Neural cell (in vitro differentiated cells): ENCODE measurements at regions not wholly inside any gene's neighbourhood (a gene's known extent, or its start where the extent isn't known, plus 50 kb on each side); places are given as distances from the start of the nearest gene placed in this dataset.

Experiments used
- H2AFZ ChIP-seq: fragments of 200-600, 300-800 bp; sonication (generic), shearing (Covaris generic); 2 replicates; pipeline ENCODE4 v1.6.0; 2014; ENCODE audit warnings: low read depth, mild to moderate bottlenecking, antibody characterized with exemption, low read length, moderate library complexity
- H3F3A ChIP-seq: fragments of 200-600 bp; shearing (Covaris generic); 2 replicates; pipeline ENCODE4 v1.6.1; 2016; ENCODE audit warnings: mild to moderate bottlenecking, moderate library complexity, mixed read lengths, antibody characterized with exemption, low read length; ENCODE audit not compliant: insufficient read depth, poor library complexity, severe bottlenecking
- H3K27ac ChIP-seq: fragments of 200-600, 300-800 bp; sonication (generic), shearing (Covaris generic); 2 replicates; pipeline ENCODE4 v1.5.1; 2014; ENCODE audit warnings: mild to moderate bottlenecking, low read length, moderate library complexity
- H3K27me3 ChIP-seq: fragments of 300-800, 200-600 bp; sonication (generic), shearing (Covaris generic); 2 replicates; pipeline ENCODE4 v1.6.0; 2014; ENCODE audit warnings: mild to moderate bottlenecking, low read depth, low read length, moderate library complexity; ENCODE audit not compliant: insufficient read depth
- H3K36me3 ChIP-seq: fragments of 300-800, 200-600 bp; sonication (generic), shearing (Covaris generic); 2 replicates; pipeline ENCODE4 v1.5.1; 2014; ENCODE audit warnings: mild to moderate bottlenecking, antibody characterized with exemption, low read length, moderate library complexity; ENCODE audit not compliant: insufficient read depth
- H3K4me2 ChIP-seq: fragments of 300-800, 200-600 bp; sonication (generic), shearing (Covaris generic); 2 replicates; pipeline ENCODE4 v1.6.0; 2014; ENCODE audit warnings: mild to moderate bottlenecking, low read length
- H3K4me3 ChIP-seq: fragments of 300-800, 200-600 bp; sonication (generic), shearing (Covaris generic); 2 replicates; pipeline ENCODE4 v1.5.1; 2014; ENCODE audit warnings: mild to moderate bottlenecking, low read length, moderate library complexity
- H3K79me2 ChIP-seq: fragments of 200-600 bp; shearing (Covaris generic); replicated peaks from 2 replicates; pipeline ENCODE4 v1.6.0; 2014; ENCODE audit warnings: mild to moderate bottlenecking, low read length, moderate library complexity; ENCODE audit not compliant: insufficient read depth
- H3K9ac ChIP-seq: fragments of 300-800, 200-600 bp; sonication (generic), shearing (Covaris generic); 2 replicates; pipeline ENCODE4 v1.6.1; 2016; ENCODE audit warnings: mild to moderate bottlenecking, low read length, mixed read lengths
- H3K9me2 ChIP-seq: fragments of 200-600 bp; shearing (Covaris generic); 2 replicates; pipeline ENCODE4 v1.6.1; 2016; ENCODE audit warnings: mild to moderate bottlenecking, low read length, mixed read lengths; ENCODE audit not compliant: insufficient read depth
- H3K9me3 ChIP-seq: fragments of 200-600, 300-800 bp; sonication (generic), shearing (Covaris generic); 2 replicates; pipeline ENCODE4 v1.6.1; 2016; ENCODE audit warnings: mild to moderate bottlenecking, mixed run types, low read length, moderate library complexity, mixed read lengths
- H4K20me1 ChIP-seq: fragments of 200-600 bp; shearing (Covaris generic); 2 replicates; pipeline ENCODE4 v1.6.1; 2016; ENCODE audit warnings: mild to moderate bottlenecking, mixed run types; ENCODE audit not compliant: insufficient read depth
- EP300 ChIP-seq: fragments of 450-650 bp; conservative IDR thresholded peaks from 2 replicates; pipeline ENCODE4 v1.6.1; 2014; ENCODE audit warnings: antibody characterized with exemption, mild to moderate bottlenecking, moderate library complexity; ENCODE audit not compliant: poor library complexity, severe bottlenecking
- EZH2 ChIP-seq: fragments of 200-600, 300-800 bp; shearing (Covaris generic), sonication (generic); IDR thresholded peaks from 2 replicates; pipeline ENCODE4 v1.6.1; 2014; ENCODE audit warnings: antibody characterized with exemption, low read length, borderline replicate concordance, mild to moderate bottlenecking; ENCODE audit not compliant: insufficient read depth, poor library complexity, severe bottlenecking
- MXI1 ChIP-seq: fragments of 450-650 bp; conservative IDR thresholded peaks from 2 replicates; pipeline ENCODE4 v1.6.1; 2014; ENCODE audit warnings: antibody characterized with exemption, mild to moderate bottlenecking; ENCODE audit not compliant: poor library complexity, severe bottlenecking
- POLR2AphosphoS5 ChIP-seq: IDR thresholded peaks from 2 replicates; pipeline ENCODE4 v1.6.1; 2012
- RAD21 ChIP-seq: fragments of 450-650 bp; conservative IDR thresholded peaks from 2 replicates; pipeline ENCODE4 v1.6.1; 2014; ENCODE audit warnings: antibody characterized with exemption, mild to moderate bottlenecking, moderate library complexity
- REST ChIP-seq: IDR thresholded peaks from 2 replicates; pipeline ENCODE4 v1.6.1; 2012; ENCODE audit warnings: borderline replicate concordance
- SMC3 ChIP-seq: fragments of 450-650 bp; conservative IDR thresholded peaks from 2 replicates; pipeline ENCODE4 v1.6.1; 2014; ENCODE audit warnings: antibody characterized with exemption, mild to moderate bottlenecking, moderate library complexity; ENCODE audit not compliant: poor library complexity
- TAF1 ChIP-seq: IDR thresholded peaks from 2 replicates; pipeline ENCODE4 v1.6.1; 2012; ENCODE audit warnings: low read depth
- TF ChIP-seq, protein P1 (sequence below): fragments of 450-650 bp; IDR thresholded peaks from 2 replicates; pipeline ENCODE4 v1.5.1; 2014; ENCODE audit warnings: antibody characterized with exemption, mild to moderate bottlenecking, moderate library complexity; ENCODE audit not compliant: poor library complexity, severe bottlenecking

- Histone ChIP-seq H3K36me3 (no peaks in the 10 kb centered on the region), H3K27ac (no peak overlapping the region), H3K27me3 (no peaks in the 10 kb centered on the region), H2AFZ (no peak overlapping the region), H3K9ac (no peak overlapping the region), H3K9me2 (no peaks in the 10 kb centered on the region), H3K79me2 (no peaks in the 10 kb centered on the region), H3K4me3 (no peak overlapping the region), H4K20me1 (no peaks in the 10 kb centered on the region), H3F3A (no peaks in the 10 kb centered on the region), H3K4me2 (no peak overlapping the region), H3K9me3 (no peaks in the 10 kb centered on the region)
- TF ChIP-seq SMC3 (no peak), RAD21 (no peak), MXI1 (no peak), POLR2AphosphoS5 (no peak), REST (no peak), TAF1 (no peak), EP300 (no peak), EZH2 (no peak)
- TF ChIP-seq, protein P1, sequence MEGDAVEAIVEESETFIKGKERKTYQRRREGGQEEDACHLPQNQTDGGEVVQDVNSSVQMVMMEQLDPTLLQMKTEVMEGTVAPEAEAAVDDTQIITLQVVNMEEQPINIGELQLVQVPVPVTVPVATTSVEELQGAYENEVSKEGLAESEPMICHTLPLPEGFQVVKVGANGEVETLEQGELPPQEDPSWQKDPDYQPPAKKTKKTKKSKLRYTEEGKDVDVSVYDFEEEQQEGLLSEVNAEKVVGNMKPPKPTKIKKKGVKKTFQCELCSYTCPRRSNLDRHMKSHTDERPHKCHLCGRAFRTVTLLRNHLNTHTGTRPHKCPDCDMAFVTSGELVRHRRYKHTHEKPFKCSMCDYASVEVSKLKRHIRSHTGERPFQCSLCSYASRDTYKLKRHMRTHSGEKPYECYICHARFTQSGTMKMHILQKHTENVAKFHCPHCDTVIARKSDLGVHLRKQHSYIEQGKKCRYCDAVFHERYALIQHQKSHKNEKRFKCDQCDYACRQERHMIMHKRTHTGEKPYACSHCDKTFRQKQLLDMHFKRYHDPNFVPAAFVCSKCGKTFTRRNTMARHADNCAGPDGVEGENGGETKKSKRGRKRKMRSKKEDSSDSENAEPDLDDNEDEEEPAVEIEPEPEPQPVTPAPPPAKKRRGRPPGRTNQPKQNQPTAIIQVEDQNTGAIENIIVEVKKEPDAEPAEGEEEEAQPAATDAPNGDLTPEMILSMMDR = no peak
Measured at GRCh38 chr10:105592468-105592867, 951.4 kb downstream of the SORCS3 start.

- no peaks in the 10 kb centered on the region for H3K36me3 ChIP-seq
- no peaks in the 10 kb centered on the region for H3K9me3 ChIP-seq
- no peak overlapping the region for H3K4me2 ChIP-seq
- no peaks in the 10 kb centered on the region for H3K79me2 ChIP-seq
- H3K27ac ChIP-seq = no peak overlapping the region
- no peaks in the 10 kb centered on the region for H4K20me1 ChIP-seq
- H3K9me2 ChIP-seq = no peaks in the 10 kb centered on the region
- no peak overlapping the region for H2AFZ ChIP-seq
- no peak overlapping the region for H3K9ac ChIP-seq
- H3K27me3 ChIP-seq = no peaks in the 10 kb centered on the region
- no peak overlapping the region for H3K4me3 ChIP-seq
- H3F3A ChIP-seq = no peaks in the 10 kb centered on the region
- TF ChIP-seq SMC3 (no peak), EP300 (no peak), REST (no peak), EZH2 (no peak), POLR2AphosphoS5 (no peak), MXI1 (no peak), TAF1 (no peak)
- TF ChIP-seq, protein P1 = no peak
Measured at GRCh38 chr10:105586451-105587098, 945.5 kb downstream of the SORCS3 start.
